ENCODE measurements at regions not wholly inside any gene's neighbourhood (a gene's known extent, or its start where the extent isn't known, plus 50 kb on each side); places are given as distances from the start of the nearest gene placed in this dataset.

DNA sequence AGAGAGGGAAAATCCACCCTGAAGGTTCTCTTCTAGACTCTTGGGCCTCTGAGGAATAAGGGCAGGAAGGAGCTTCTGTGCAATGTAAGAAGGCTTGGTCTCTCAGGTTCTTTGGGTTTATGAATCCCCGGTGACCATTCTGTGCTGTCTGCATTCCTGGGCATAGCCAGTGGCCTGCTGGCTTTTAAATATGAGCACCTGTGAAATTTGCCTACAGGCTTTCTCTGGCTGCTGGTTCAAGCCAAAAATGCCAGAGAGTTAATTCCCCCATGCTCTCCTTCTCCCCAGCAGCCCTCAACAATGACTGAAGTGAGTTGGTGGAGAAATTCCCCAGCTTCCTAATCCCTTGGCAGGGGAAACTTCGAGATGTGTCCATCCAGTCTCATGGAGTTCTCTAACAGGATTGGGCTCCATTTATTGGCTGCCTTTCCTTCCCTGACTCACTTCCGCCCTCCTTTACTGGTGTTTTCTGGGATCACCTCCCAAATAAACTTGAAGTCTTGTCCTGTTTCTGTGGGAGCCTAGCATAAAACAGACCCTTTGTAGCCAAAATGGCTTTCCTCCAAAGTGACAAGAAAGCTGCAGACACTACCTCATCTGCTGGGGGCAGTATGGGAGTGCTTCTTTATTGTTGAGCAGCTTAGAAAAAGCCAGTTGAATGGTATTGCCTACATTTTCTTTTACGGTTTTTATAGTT is 179.4 kb upstream of the CASK start:
- TF ChIP-seq POLR2A (IDR thresholded peaks at IDR 0.05) (no peak), POLR2AphosphoS5 (IDR thresholded peaks at IDR 0.05) (no peak), EP300 (IDR thresholded peaks at IDR 0.05) (no peak)
- TF ChIP-seq, protein P1, sequence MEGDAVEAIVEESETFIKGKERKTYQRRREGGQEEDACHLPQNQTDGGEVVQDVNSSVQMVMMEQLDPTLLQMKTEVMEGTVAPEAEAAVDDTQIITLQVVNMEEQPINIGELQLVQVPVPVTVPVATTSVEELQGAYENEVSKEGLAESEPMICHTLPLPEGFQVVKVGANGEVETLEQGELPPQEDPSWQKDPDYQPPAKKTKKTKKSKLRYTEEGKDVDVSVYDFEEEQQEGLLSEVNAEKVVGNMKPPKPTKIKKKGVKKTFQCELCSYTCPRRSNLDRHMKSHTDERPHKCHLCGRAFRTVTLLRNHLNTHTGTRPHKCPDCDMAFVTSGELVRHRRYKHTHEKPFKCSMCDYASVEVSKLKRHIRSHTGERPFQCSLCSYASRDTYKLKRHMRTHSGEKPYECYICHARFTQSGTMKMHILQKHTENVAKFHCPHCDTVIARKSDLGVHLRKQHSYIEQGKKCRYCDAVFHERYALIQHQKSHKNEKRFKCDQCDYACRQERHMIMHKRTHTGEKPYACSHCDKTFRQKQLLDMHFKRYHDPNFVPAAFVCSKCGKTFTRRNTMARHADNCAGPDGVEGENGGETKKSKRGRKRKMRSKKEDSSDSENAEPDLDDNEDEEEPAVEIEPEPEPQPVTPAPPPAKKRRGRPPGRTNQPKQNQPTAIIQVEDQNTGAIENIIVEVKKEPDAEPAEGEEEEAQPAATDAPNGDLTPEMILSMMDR (IDR thresholded peaks at IDR 0.05), result no peak

Measured in sigmoid colon (tissue), 4 donors.